Spleen (tissue), 11 donors: ENCODE measurements at regions not wholly inside any gene's neighbourhood (a gene's known extent, or its start where the extent isn't known, plus 50 kb on each side); places are given as distances from the start of the nearest gene placed in this dataset.
A peak's percentile ranks its signal among the peaks of the same experiment; 100 is the strongest.
"Not testable (repeated sequence)": the region's sequence is repeated elsewhere in the genome, so short reads cannot be mapped to it uniquely, and the experiment has no call there.

Experiments
- DNase-seq: peaks from one replicate; pipeline ENCODE4 v3.0.0-alpha.2; 2020
- H3K27ac ChIP-seq, 8 donors: fragments of 200-600 bp; sonication (generic) in 7 of 8; 1 replicate in 4 of 8; 2 replicates in 4 of 8; pipeline versions ENCODE4 v1.5.0 to v1.8.0; 2016 to 2021; ENCODE audit warnings: inconsistent platforms in 4 of 8, mild to moderate bottlenecking in 4 of 8, moderate library complexity in 1 of 8
- H3K27me3 ChIP-seq, 7 donors: fragments of 200-600 bp; sonication (generic) in 6 of 7; replicated peaks in 1 of 7; 1 replicate in 4 of 7; 2 replicates in 3 of 7; pipeline versions ENCODE4 v1.5.0 to v1.8.0; 2016 to 2021; ENCODE audit warnings: inconsistent platforms in 3 of 7, mild to moderate bottlenecking in 1 of 7
- H3K36me3 ChIP-seq, 6 donors: fragments of 200-600 bp; sonication (generic) in 5 of 6; 1 replicate in 4 of 6; 2 replicates in 2 of 6; pipeline versions ENCODE4 v1.5.0 to v1.8.0; 2016 to 2021; ENCODE audit warnings: inconsistent platforms in 2 of 6
- H3K4me1 ChIP-seq, 6 donors: fragments of 200-600 bp; sonication (generic) in 5 of 6; 1 replicate in 3 of 6; 2 replicates in 3 of 6; pipeline versions ENCODE4 v1.5.0 to v1.8.0; 2016 to 2021; ENCODE audit warnings: inconsistent platforms in 3 of 6
- H3K4me3 ChIP-seq, 8 donors: fragments of 200-600 bp; sonication (generic) in 7 of 8; 1 replicate in 4 of 8; 2 replicates in 4 of 8; pipeline versions ENCODE4 v1.5.0 to v1.8.0; 2016 to 2021; ENCODE audit warnings: inconsistent platforms in 4 of 8, mild to moderate bottlenecking in 4 of 8, moderate library complexity in 2 of 8
- H3K9me3 ChIP-seq, 8 donors: fragments of 200-600 bp; sonication (generic) in 7 of 8; 1 replicate in 4 of 8; 2 replicates in 4 of 8; pipeline versions ENCODE4 v1.5.0 to v1.8.0; 2016 to 2021; ENCODE audit warnings: inconsistent platforms in 4 of 8
- CTCF ChIP-seq, 11 experiments: fragments of 200-600 bp in 7 of 11; fragments of 450-650 bp in 4 of 11; sonication (generic) in 4 of 11; IDR thresholded peaks in 8 of 11; conservative IDR thresholded peaks in 3 of 11; 1 replicate in 7 of 11; 2 replicates in 4 of 11; pipeline versions ENCODE4 v1.4.0 to v1.8.0; 2016 to 2021; ENCODE audit warnings: antibody characterized with exemption in 11 of 11, inconsistent platforms in 4 of 11, mild to moderate bottlenecking in 1 of 11
- POLR2A ChIP-seq, 3 donors: fragments of 450-650 bp; IDR thresholded peaks; one replicate each; pipeline ENCODE4 v1.5.1; 2017; ENCODE audit warnings: antibody characterized with exemption in 3 of 3, mild to moderate bottlenecking in 1 of 3
- POLR2AphosphoS5 ChIP-seq, 3 donors: sonication (generic); formaldehyde crosslinking; IDR thresholded peaks; one replicate each; pipeline ENCODE4 v1.5.1; 2017; ENCODE audit warnings: antibody characterized with exemption in 3 of 3
- WGBS, 5 donors: extraction: QIAGEN DNeasy Blood & Tissue Kit in 3 of 5; methylation state at CpG; one replicate each; pipeline versions ENCODE4 v1.1.5 to v1.1.7; 2013 to 2018; 5-methylcytosine and 5-hydroxymethylcytosine counted together
- intact Hi-C: fragments of 100-400 bp; cut with DNase I; formaldehyde crosslinking; loops from one replicate; pipeline ENCODE4 v1.15.0; 2023; ENCODE audit warnings: low total_unique reads
- donor health status: healthy with polysubstance abuse.
- donor health status: DM: no; HTN: no; CAD: no; lungs with moderate emphysema.
- donor health status: DM: no; HTN: no; CAD: no.
- donor health status: Bipolar disorder and iron deficiency.
- donor health status: healthy.
- donor health status: DM: no; HTN: no; CAD: no.
- donor health status: DM: yes; HTN: yes; CAD: no.

GRCh38 chr6:43930440-43931154, 160.6 kb downstream of the VEGFA start:
- 79 to 90% (median 87%) methylated on average over 8 of the region's 8 CpGs for WGBS, 5 donors
- H3K4me3 ChIP-seq = no peak overlapping the region
- no peak overlapping the region for H3K27ac ChIP-seq
- H3K4me1 ChIP-seq = peaks cover 0 to 11% (median 7%) of the 10 kb centered on the region in 6 donors
- H3K27me3 ChIP-seq = no peaks in the 10 kb centered on the region
- DNase-seq = peak; percentile 11
- H3K36me3 ChIP-seq = no peaks in the 10 kb centered on the region
- TF ChIP-seq POLR2A (IDR thresholded peaks at IDR 0.05) (no peak), CTCF (IDR thresholded peaks at IDR 0.05 in 8 of 11, conservative IDR thresholded peaks at IDR 0.05 in 3 of 11) (no peak), POLR2AphosphoS5 (IDR thresholded peaks at IDR 0.05) (no peak)
- intact Hi-C loops = no loop called here
- no peaks in the 10 kb centered on the region for H3K9me3 ChIP-seq

GRCh38 chr6:43929511-43929910, 159.5 kb downstream of the VEGFA start:
- no peaks in the 10 kb centered on the region for H3K36me3 ChIP-seq
- peak; percentile 25 for DNase-seq

GRCh38 chr6:43927532-43928210, 157.7 kb downstream of the VEGFA start:
- intact Hi-C loops = no loop called here
- no peak overlapping the region for H3K27ac ChIP-seq
- no peaks in the 10 kb centered on the region for H3K9me3 ChIP-seq
- H3K4me3 ChIP-seq = no peak overlapping the region
- no peaks in the 10 kb centered on the region for H3K27me3 ChIP-seq
- 26 to 31% (median 28%) methylated on average over 4 of the region's 4 CpGs for WGBS, 5 donors
- peak; percentile 28 for DNase-seq
- TF ChIP-seq POLR2A (IDR thresholded peaks at IDR 0.05) = no peak
- TF ChIP-seq CTCF (IDR thresholded peaks at IDR 0.05 in 8 of 11, conservative IDR thresholded peaks at IDR 0.05 in 3 of 11) = no peak
- no peak for TF ChIP-seq POLR2AphosphoS5 (IDR thresholded peaks at IDR 0.05)
- H3K36me3 ChIP-seq = no peaks in the 10 kb centered on the region
- peaks cover 0 to 39% (median 24%) of the 10 kb centered on the region in 6 donors for H3K4me1 ChIP-seq

More at GRCh38 chr6:43929511-43929910, 159.5 kb downstream of the VEGFA start:
- 80 to 94% (median 92%) methylated on average over 5 of the region's 5 CpGs for WGBS, 5 donors
- intact Hi-C loops = no loop called here
- no peak overlapping the region for H3K4me3 ChIP-seq
- TF ChIP-seq POLR2A (IDR thresholded peaks at IDR 0.05) = no peak
- no peak overlapping the region for H3K27ac ChIP-seq
- H3K9me3 ChIP-seq = no peaks in the 10 kb centered on the region
- peaks cover 0 to 21% (median 7%) of the 10 kb centered on the region in 6 donors for H3K4me1 ChIP-seq
- no peaks in the 10 kb centered on the region for H3K27me3 ChIP-seq

- Histone ChIP-seq H3K9me3 (no peaks in the 10 kb centered on the region), H3K27me3 (no peaks in the 10 kb centered on the region), H3K4me1 (peaks cover 0 to 46% (median 27%) of the 10 kb centered on the region in 6 donors), H3K36me3 (no peaks in the 10 kb centered on the region), H3K27ac (no peak overlapping the region), H3K4me3 (no peak overlapping the region)
- 77 to 88% (median 82%) methylated on average over 17 of the region's 17 CpGs for WGBS, 5 donors
- intact Hi-C loops = no loop called here
- DNase-seq = peak; percentile 43
- no peak for TF ChIP-seq POLR2A (IDR thresholded peaks at IDR 0.05)
- TF ChIP-seq CTCF (IDR thresholded peaks at IDR 0.05 in 8 of 11, conservative IDR thresholded peaks at IDR 0.05 in 3 of 11) = no peak
- TF ChIP-seq POLR2AphosphoS5 (IDR thresholded peaks at IDR 0.05) = no peak
Observed at GRCh38 chr6:43926634-43927531, 156.9 kb downstream of the VEGFA start.

GRCh38 chr6:43925636-43926139, 155.7 kb downstream of the VEGFA start:
- intact Hi-C loops, H3K9me3 ChIP-seq, H3K27ac ChIP-seq, DNase-seq, H3K4me3 ChIP-seq, H3K27me3 ChIP-seq, H3K36me3 ChIP-seq: not testable (repeated sequence)
- H3K4me1 ChIP-seq = peaks cover 0 to 46% (median 27%) of the 10 kb centered on the region in 6 donors
- 87 to 92% (median 91%) methylated on average over 7 of the region's 7 CpGs for WGBS, 5 donors
